ENCODE measurements at regions not wholly inside any gene's neighbourhood (a gene's known extent, or its start where the extent isn't known, plus 50 kb on each side); places are given as distances from the start of the nearest gene placed in this dataset.
A peak's percentile ranks its signal among the peaks of the same experiment; 100 is the strongest.

DNA sequence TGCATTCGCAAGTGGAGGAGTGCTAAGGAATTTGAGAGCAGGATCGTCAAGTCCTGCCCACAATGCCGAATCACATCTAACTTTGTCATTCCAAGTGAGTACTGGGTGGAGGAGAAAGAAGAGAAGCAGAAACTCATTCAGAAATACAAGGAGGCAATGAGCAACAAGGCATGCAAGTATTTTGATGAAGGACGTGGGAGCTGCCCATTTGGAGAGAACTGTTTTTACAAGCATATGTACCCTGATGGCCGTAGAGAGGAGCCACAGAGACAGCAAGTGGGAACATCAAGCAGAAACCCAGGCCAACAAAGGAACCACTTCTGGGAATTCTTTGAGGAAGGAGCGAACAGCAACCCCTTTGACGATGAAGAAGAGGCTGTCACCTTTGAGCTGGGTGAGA, 100.2 kb upstream of the MED14 start:
- no peak for DNase-seq (ENCODE audit: low spot score)
- TF ChIP-seq, protein P1, sequence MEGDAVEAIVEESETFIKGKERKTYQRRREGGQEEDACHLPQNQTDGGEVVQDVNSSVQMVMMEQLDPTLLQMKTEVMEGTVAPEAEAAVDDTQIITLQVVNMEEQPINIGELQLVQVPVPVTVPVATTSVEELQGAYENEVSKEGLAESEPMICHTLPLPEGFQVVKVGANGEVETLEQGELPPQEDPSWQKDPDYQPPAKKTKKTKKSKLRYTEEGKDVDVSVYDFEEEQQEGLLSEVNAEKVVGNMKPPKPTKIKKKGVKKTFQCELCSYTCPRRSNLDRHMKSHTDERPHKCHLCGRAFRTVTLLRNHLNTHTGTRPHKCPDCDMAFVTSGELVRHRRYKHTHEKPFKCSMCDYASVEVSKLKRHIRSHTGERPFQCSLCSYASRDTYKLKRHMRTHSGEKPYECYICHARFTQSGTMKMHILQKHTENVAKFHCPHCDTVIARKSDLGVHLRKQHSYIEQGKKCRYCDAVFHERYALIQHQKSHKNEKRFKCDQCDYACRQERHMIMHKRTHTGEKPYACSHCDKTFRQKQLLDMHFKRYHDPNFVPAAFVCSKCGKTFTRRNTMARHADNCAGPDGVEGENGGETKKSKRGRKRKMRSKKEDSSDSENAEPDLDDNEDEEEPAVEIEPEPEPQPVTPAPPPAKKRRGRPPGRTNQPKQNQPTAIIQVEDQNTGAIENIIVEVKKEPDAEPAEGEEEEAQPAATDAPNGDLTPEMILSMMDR (IDR thresholded peaks at IDR 0.05; ENCODE audit: unreplicated experiment) = no peak
- Mint-ChIP-seq H3K27ac (ENCODE audit: unreplicated experiment) (no peak overlapping the region), H3K9me3 (ENCODE audit: unreplicated experiment) (no peaks in the 10 kb centered on the region), H3K27me3 (ENCODE audit: unreplicated experiment) (peaks cover 2% of the 10 kb centered on the region), H3K36me3 (ENCODE audit: low read depth, unreplicated experiment) (peaks cover 4% of the 10 kb centered on the region), H3K4me3 (ENCODE audit: unreplicated experiment) (no peak overlapping the region), H3K4me1 (ENCODE audit: unreplicated experiment) (no peaks in the 10 kb centered on the region)

GRCh38 chrX:40843643-40844042, 108.3 kb upstream of the MED14 start:
- TF ChIP-seq, protein P1 (IDR thresholded peaks at IDR 0.05; ENCODE audit: unreplicated experiment) = no peak
- no peak for DNase-seq (ENCODE audit: low spot score)
- H3K27me3 Mint-ChIP-seq (ENCODE audit: unreplicated experiment) = no peaks in the 10 kb centered on the region
- H3K36me3 Mint-ChIP-seq (ENCODE audit: low read depth, unreplicated experiment) = peaks cover 9% of the 10 kb centered on the region
- H3K27ac Mint-ChIP-seq (ENCODE audit: unreplicated experiment) = no peak overlapping the region
- no peaks in the 10 kb centered on the region for H3K9me3 Mint-ChIP-seq (ENCODE audit: unreplicated experiment)
- H3K4me3 Mint-ChIP-seq (ENCODE audit: unreplicated experiment) = no peak overlapping the region
- peaks cover 10% of the 10 kb centered on the region for H3K4me1 Mint-ChIP-seq (ENCODE audit: unreplicated experiment)

DNA sequence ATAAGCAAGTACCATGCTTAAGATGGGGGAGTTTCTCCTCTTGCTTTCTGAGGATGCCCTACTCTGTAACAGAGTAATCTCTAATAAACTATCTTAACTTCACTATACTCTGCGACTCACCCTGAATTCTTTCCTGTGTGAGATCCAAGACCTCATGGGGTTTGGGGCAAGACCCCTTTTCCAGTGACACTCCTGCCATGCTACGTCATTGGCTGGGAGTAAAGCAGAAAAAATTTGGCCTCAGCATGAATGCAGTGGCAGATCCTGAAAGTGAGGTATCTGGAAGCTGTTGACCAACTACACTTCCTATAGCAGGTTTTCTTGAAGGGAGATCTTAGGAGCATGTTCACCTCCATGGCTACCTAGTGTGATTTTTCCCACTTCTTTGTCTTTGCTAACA, 109.1 kb upstream of the MED14 start:
- H3K27ac Mint-ChIP-seq (ENCODE audit: unreplicated experiment) = peak overlapping the region; percentile 30
- peaks cover 10% of the 10 kb centered on the region for H3K4me1 Mint-ChIP-seq (ENCODE audit: unreplicated experiment)
- TF ChIP-seq, protein P1 (IDR thresholded peaks at IDR 0.05; ENCODE audit: unreplicated experiment) = no peak
- no peak for DNase-seq (ENCODE audit: low spot score)
- H3K36me3 Mint-ChIP-seq (ENCODE audit: low read depth, unreplicated experiment) = peaks cover 9% of the 10 kb centered on the region
- no peaks in the 10 kb centered on the region for H3K9me3 Mint-ChIP-seq (ENCODE audit: unreplicated experiment)
- no peak overlapping the region for H3K4me3 Mint-ChIP-seq (ENCODE audit: unreplicated experiment)
- H3K27me3 Mint-ChIP-seq (ENCODE audit: unreplicated experiment) = no peaks in the 10 kb centered on the region

GRCh38 chrX:40845331-40845911, 110.1 kb upstream of the MED14 start:
- H3K9me3 Mint-ChIP-seq (ENCODE audit: unreplicated experiment) = no peaks in the 10 kb centered on the region
- H3K27me3 Mint-ChIP-seq (ENCODE audit: unreplicated experiment) = no peaks in the 10 kb centered on the region
- TF ChIP-seq, protein P1 (IDR thresholded peaks at IDR 0.05; ENCODE audit: unreplicated experiment) = no peak
- H3K4me1 Mint-ChIP-seq (ENCODE audit: unreplicated experiment) = peaks cover 10% of the 10 kb centered on the region
- no peak overlapping the region for H3K27ac Mint-ChIP-seq (ENCODE audit: unreplicated experiment)
- peaks cover 7% of the 10 kb centered on the region for H3K36me3 Mint-ChIP-seq (ENCODE audit: low read depth, unreplicated experiment)
- H3K4me3 Mint-ChIP-seq (ENCODE audit: unreplicated experiment) = no peak overlapping the region
- DNase-seq (ENCODE audit: low spot score) = no peak

DNA sequence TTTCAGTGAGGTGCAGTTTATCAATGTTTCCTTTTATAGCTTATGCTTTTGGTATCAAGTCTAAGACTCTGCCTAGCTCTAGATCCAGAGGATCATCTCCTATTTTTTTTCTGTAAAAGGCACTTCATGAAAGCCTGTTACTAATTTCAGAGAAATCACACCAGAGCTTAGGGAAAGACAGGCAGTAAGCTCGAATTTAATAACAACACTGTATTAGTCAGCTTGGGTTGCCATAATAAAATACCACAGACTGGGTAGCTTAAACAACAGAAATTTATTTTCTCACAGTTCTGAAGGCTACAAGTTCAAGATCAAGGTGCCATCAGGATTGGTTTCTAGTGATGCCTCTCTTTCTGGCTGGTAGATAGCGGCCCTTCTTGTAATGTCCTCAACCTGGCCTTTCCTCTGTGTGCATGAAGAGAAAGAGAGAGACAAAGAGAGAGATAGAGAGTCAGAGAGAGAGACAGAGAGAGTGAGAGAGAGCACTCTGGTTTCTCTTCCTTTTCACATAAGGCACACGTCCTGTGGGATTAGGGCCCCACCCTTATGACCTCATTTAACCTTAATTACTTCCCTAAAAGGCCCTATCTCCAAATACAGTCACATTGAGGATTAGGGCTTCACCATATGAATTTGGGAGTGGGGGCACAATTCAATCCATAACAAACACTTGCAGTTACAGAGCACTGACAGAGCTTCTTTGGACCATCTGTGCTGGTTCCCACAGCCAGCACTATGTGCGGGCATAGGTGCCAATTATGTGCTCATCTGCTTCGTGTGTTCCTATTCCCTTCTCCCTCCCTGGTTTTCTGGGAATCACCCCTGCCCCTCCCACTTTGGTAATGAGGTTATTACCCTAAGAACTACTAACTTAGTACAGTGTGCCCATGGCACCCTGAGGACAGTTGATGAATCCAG, 114.8 kb upstream of the MED14 start:
- Mint-ChIP-seq H3K27ac (ENCODE audit: unreplicated experiment) (no peak overlapping the region), H3K4me1 (ENCODE audit: unreplicated experiment) (peaks cover 7% of the 10 kb centered on the region), H3K36me3 (ENCODE audit: low read depth, unreplicated experiment) (no peaks in the 10 kb centered on the region), H3K27me3 (ENCODE audit: unreplicated experiment) (no peaks in the 10 kb centered on the region), H3K4me3 (ENCODE audit: unreplicated experiment) (no peak overlapping the region), H3K9me3 (ENCODE audit: unreplicated experiment) (no peaks in the 10 kb centered on the region)
- DNase-seq (ENCODE audit: low spot score) = no peak
- TF ChIP-seq, protein P1 (IDR thresholded peaks at IDR 0.05; ENCODE audit: unreplicated experiment) = no peak
